H1 (cell line): ENCODE measurements at regions not wholly inside any gene's neighbourhood (a gene's known extent, or its start where the extent isn't known, plus 50 kb on each side); places are given as distances from the start of the nearest gene placed in this dataset.
A peak's percentile ranks its signal among the peaks of the same experiment; 100 is the strongest.

Experiments
- CTCF ChIA-PET: fragments of 300-600 bp; sonication (Branson Sonifier 250); formaldehyde crosslinking; loops from one replicate; lab custom pipeline; 2021; ENCODE audit not compliant: partially characterized antibody; lab: Charles Lee
- POLR2A ChIA-PET: fragments of 300-600 bp; sonication (Branson Sonifier 250); formaldehyde crosslinking; loops from one replicate; lab custom pipeline; 2021; ENCODE audit warnings: inconsistent platforms; ENCODE audit not compliant: partially characterized antibody; lab: Charles Lee
- DNase-seq, 2 experiments: peaks; one replicate each; pipeline versions ENCODE4 v3.0.0 to v3.0.0-alpha.2; 2010 to 2022; ENCODE audit warnings: low spot score in 2 of 2, low read depth in 1 of 2, mixed read lengths in 1 of 2
- FAIRE-seq: peaks from 2 replicates; lab custom pipeline; 2011; peaks lifted over from hg19 to GRCh38; lab: Jason Lieb, UNC
- H2AFZ ChIP-seq: 2 replicates; pipeline ENCODE4 v1.8.1; 2012; ENCODE audit warnings: low read length, inconsistent platforms
- H2AK5ac ChIP-seq: 2 replicates; pipeline ENCODE4 v1.6.1; 2013; ENCODE audit warnings: low read depth, low read length
- H2BK120ac ChIP-seq: replicated peaks from 2 replicates; pipeline ENCODE3; 2013; ENCODE audit warnings: low read depth, low read length, inconsistent platforms
- H2BK12ac ChIP-seq: 2 replicates; pipeline ENCODE4 v1.6.1; 2013; ENCODE audit warnings: low read depth, low read length
- H2BK15ac ChIP-seq: 2 replicates; pipeline ENCODE4 v1.6.1; 2013; ENCODE audit warnings: low read length
- H2BK20ac ChIP-seq: 2 replicates; pipeline ENCODE4 v1.6.1; 2013; ENCODE audit warnings: low read length
- H2BK5ac ChIP-seq: 2 replicates; pipeline ENCODE4 v1.6.1; 2013; ENCODE audit warnings: low read depth, low read length
- H3K14ac ChIP-seq: 2 replicates; pipeline ENCODE4 v1.6.1; 2013; ENCODE audit warnings: inconsistent platforms; ENCODE audit not compliant: insufficient read length
- H3K18ac ChIP-seq: 2 replicates; pipeline ENCODE4 v1.6.1; 2013; ENCODE audit warnings: low read length; ENCODE audit errors: extremely low read depth
- H3K23ac ChIP-seq: 2 replicates; pipeline ENCODE4 v1.6.1; 2013; ENCODE audit warnings: inconsistent platforms; ENCODE audit not compliant: insufficient read length
- H3K23me2 ChIP-seq: 2 replicates; pipeline ENCODE4 v1.6.1; 2013; ENCODE audit warnings: low read depth, low read length
- H3K27ac ChIP-seq: 2 replicates; pipeline ENCODE4 v1.6.1; 2011; ENCODE audit warnings: low read depth, low read length, inconsistent platforms
- H3K27me3 ChIP-seq, 4 experiments: replicated peaks in 1 of 4; 1 replicate in 1 of 4; 2 replicates in 3 of 4; pipeline versions ENCODE4 v1.6.1 to v1.8.1; 2011 to 2013; ENCODE audit warnings: low read length in 3 of 4, mild to moderate bottlenecking in 3 of 4, inconsistent platforms in 2 of 4, mixed read lengths in 2 of 4, moderate library complexity in 1 of 4; ENCODE audit not compliant: control insufficient read depth in 3 of 4, insufficient read depth in 3 of 4; ENCODE audit errors: extremely low read depth in 1 of 4
- H3K36me3 ChIP-seq, 4 experiments: 2 replicates each; pipeline versions ENCODE4 v1.6.1 to v1.8.1; 2011 to 2013; ENCODE audit warnings: mild to moderate bottlenecking in 4 of 4, low read length in 3 of 4, moderate library complexity in 2 of 4, control low read depth in 1 of 4, inconsistent platforms in 1 of 4; ENCODE audit not compliant: insufficient read depth in 4 of 4, control insufficient read depth in 2 of 4
- H3K4ac ChIP-seq: replicated peaks from 2 replicates; pipeline ENCODE3; 2013; ENCODE audit warnings: low read length, low read depth, mixed read lengths, inconsistent platforms; ENCODE audit not compliant: insufficient read length
- H3K4me1 ChIP-seq, 4 experiments: replicated peaks in 1 of 4; 1 replicate in 1 of 4; 2 replicates in 3 of 4; pipeline versions ENCODE4 v1.6.1 to v1.8.1; 2011 to 2013; ENCODE audit warnings: low read length in 3 of 4, inconsistent platforms in 2 of 4, mixed read lengths in 1 of 4; ENCODE audit not compliant: insufficient read depth in 4 of 4, control insufficient read depth in 3 of 4
- H3K4me2 ChIP-seq, 2 experiments: 2 replicates each; pipeline versions ENCODE4 v1.6.1 to v1.8.1; 2011 to 2013; ENCODE audit warnings: low read depth in 2 of 2, low read length in 2 of 2, control low read depth in 1 of 2, inconsistent platforms in 1 of 2, mild to moderate bottlenecking in 1 of 2; ENCODE audit not compliant: insufficient read depth in 1 of 2
- H3K4me3 ChIP-seq, 4 experiments: fragments of 200-600, 300-600 bp in 1 of 4; sonication (generic), shearing (Covaris generic), sonication (Bioruptor Twin) in 1 of 4; 2 replicates each; pipeline versions ENCODE4 v1.5.1 to v1.8.1; 2011 to 2016; ENCODE audit warnings: low read length in 4 of 4, low read depth in 3 of 4, control low read depth in 2 of 4, inconsistent platforms in 2 of 4, mild to moderate bottlenecking in 2 of 4, mixed read lengths in 1 of 4, moderate library complexity in 1 of 4; ENCODE audit not compliant: insufficient read depth in 2 of 4; ENCODE audit errors: extremely low read depth in 1 of 4
- H3K56ac ChIP-seq: replicated peaks from 2 replicates; pipeline ENCODE3; 2013; ENCODE audit warnings: low read depth, mild to moderate bottlenecking, mixed read lengths, low read length, inconsistent platforms; ENCODE audit not compliant: insufficient read length
- H3K79me1 ChIP-seq: 2 replicates; pipeline ENCODE4 v1.6.1; 2013; ENCODE audit warnings: low read depth, low read length, control low read depth
- H3K79me2 ChIP-seq, 2 experiments: 2 replicates each; pipeline versions ENCODE4 v1.6.1 to v1.8.1; 2012 to 2013; ENCODE audit warnings: low read length in 2 of 2, mild to moderate bottlenecking in 2 of 2, inconsistent platforms in 1 of 2; ENCODE audit not compliant: insufficient read depth in 2 of 2, control insufficient read depth in 1 of 2
- H3K9ac ChIP-seq, 4 experiments: replicated peaks in 1 of 4; 1 replicate in 1 of 4; 2 replicates in 3 of 4; pipeline versions ENCODE4 v1.6.1 to v1.8.1; 2011 to 2013; ENCODE audit warnings: low read depth in 3 of 4, low read length in 3 of 4, control low read depth in 2 of 4, mild to moderate bottlenecking in 2 of 4, moderate library complexity in 2 of 4, inconsistent platforms in 1 of 4; ENCODE audit errors: extremely low read depth in 1 of 4
- H3K9me3 ChIP-seq, 2 experiments: 2 replicates each; pipeline versions ENCODE4 v1.6.1 to v1.8.1; 2012 to 2013; ENCODE audit warnings: mild to moderate bottlenecking in 2 of 2, moderate library complexity in 2 of 2, control low read depth in 1 of 2, inconsistent platforms in 1 of 2, low read depth in 1 of 2, low read length in 1 of 2, mixed read lengths in 1 of 2; ENCODE audit not compliant: insufficient read depth in 2 of 2
- H4K20me1 ChIP-seq, 2 experiments: replicated peaks in 1 of 2; 2 replicates each; pipeline versions ENCODE3 to v1.8.1; 2011 to 2013; ENCODE audit warnings: inconsistent platforms in 2 of 2, low read length in 2 of 2, mild to moderate bottlenecking in 1 of 2; ENCODE audit not compliant: insufficient read depth in 2 of 2, control insufficient read depth in 1 of 2
- H4K5ac ChIP-seq: 2 replicates; pipeline ENCODE4 v1.6.1; 2013; ENCODE audit warnings: low read length, low read depth, mixed read lengths, inconsistent platforms; ENCODE audit not compliant: insufficient read length
- H4K8ac ChIP-seq: 2 replicates; pipeline ENCODE4 v1.8.0; 2013; ENCODE audit warnings: mild to moderate bottlenecking, moderate library complexity, low read length, inconsistent platforms; ENCODE audit not compliant: insufficient read depth; ENCODE audit errors: extremely low read depth
- H4K91ac ChIP-seq: replicated peaks from 2 replicates; pipeline ENCODE3; 2013; ENCODE audit warnings: low read length, mixed read lengths, inconsistent platforms; ENCODE audit not compliant: insufficient read length
- CHD2 ChIP-seq: IDR thresholded peaks from 2 replicates; pipeline ENCODE4 v1.6.1; 2012; ENCODE audit warnings: low read length, improper control_type of control experiment
- EP300 ChIP-seq, 2 experiments: IDR thresholded peaks; 1 replicate in 1 of 2; 2 replicates in 1 of 2; pipeline ENCODE4 v1.6.1; 2011 to 2012; ENCODE audit warnings: low read depth in 2 of 2, low read length in 2 of 2, mild to moderate bottlenecking in 2 of 2, borderline replicate concordance in 1 of 2, inconsistent platforms in 1 of 2, moderate library complexity in 1 of 2
- JUN ChIP-seq: IDR thresholded peaks from 2 replicates; pipeline ENCODE4 v1.6.1; 2011; ENCODE audit warnings: low read depth, mild to moderate bottlenecking, improper control_type of control experiment, low read length
- WGBS, 2 experiments: shearing (Covaris generic) in 1 of 2; methylation state at CpG; one replicate each; pipeline versions ENCODE4 v1.1.6 to v1.1.7; 2013 to 2015; ENCODE audit warnings: low lambda C conversion rate in 2 of 2, mixed read lengths in 2 of 2, inconsistent platforms in 1 of 2, low coverage in 1 of 2, missing lambda C conversion rate in 1 of 2; ENCODE audit not compliant: insufficient replicate concordance in 2 of 2, insufficient coverage in 1 of 2, insufficient read length in 1 of 2; ENCODE audit errors: extremely low coverage in 1 of 2, missing lambda C conversion rate in 1 of 2; 5-methylcytosine and 5-hydroxymethylcytosine counted together

- Histone ChIP-seq H3K18ac (no peak overlapping the region; the same call in 1 of the 2 replicates), H3K23me2 (no peaks in the 10 kb centered on the region), H2BK12ac (no peak overlapping the region), H3K4me2 (no peak overlapping the region), H3K14ac (no peak overlapping the region), H2AFZ (no peak overlapping the region), H3K4ac (no peak overlapping the region), H2BK120ac (no peak overlapping the region), H2BK5ac (no peak overlapping the region), H4K20me1 (no peaks in the 10 kb centered on the region), H3K56ac (no peak overlapping the region), H3K79me1 (no peaks in the 10 kb centered on the region), H4K91ac (no peak overlapping the region), H3K27ac (no peak overlapping the region), H2AK5ac (no peak overlapping the region), H3K4me1 (peaks cover 0 to 5% (median under 1%) of the 10 kb centered on the region in 4 experiments; a peak in 3 of 7 replicates), H3K9ac (no peak overlapping the region), H2BK20ac (0 out of 2 replicates have a peak overlapping the region, but pooled peaks have one; percentile 48), H3K27me3 (no peaks in the 10 kb centered on the region; a peak in 2 of 7 replicates), H4K5ac (no peak overlapping the region), H2BK15ac (no peak overlapping the region), H3K79me2 (no peaks in the 10 kb centered on the region), H3K9me3 (no peaks in the 10 kb centered on the region), H4K8ac (no peak overlapping the region; the same call in 1 of the 2 replicates), H3K23ac (no peak overlapping the region), H3K36me3 (no peaks in the 10 kb centered on the region), H3K4me3 (no peak overlapping the region)
- ChIA-PET CTCF (interaction anchor here (0.6 to 9.5 kb wide), 7 partner anchors 10 to 207 kb away, joined by 3 to 112 read pairs (median 3); no protein-coding TSS in a partner anchor), POLR2A (no interaction called here)
- DNase-seq: no peak
- 89% methylated on average over 22 of the region's 22 CpGs; no CpG with 5 or more reads in 1 of the 2 experiments for WGBS, 2 experiments
- FAIRE-seq: no peak
- TF ChIP-seq JUN (no peak), CHD2 (no peak), EP300 (IDR thresholded peaks at IDR 0.05; ENCODE audit: borderline replicate concordance in 1 of 2, low read depth in 2 of 2, low read length in 2 of 2) (no peak)
Observed at GRCh38 chr6:33944686-33945411, 141.0 kb upstream of the MLN start.
